GM10248 (cell line): ENCODE measurements at regions not wholly inside any gene's neighbourhood (a gene's known extent, or its start where the extent isn't known, plus 50 kb on each side); places are given as distances from the start of the nearest gene placed in this dataset.

Experiments used
- CTCF ChIA-PET: fragments of 300-600 bp; sonication (Branson Sonifier 250); formaldehyde crosslinking; extraction: SDS; loops from one replicate; lab custom pipeline; 2021; ENCODE audit warnings: antibody characterized with exemption; lab: Yijun Ruan, JAX
- POLR2A ChIA-PET: fragments of 350-650 bp; sonication (Branson Sonifier 250); formaldehyde crosslinking; extraction: SDS; loops from one replicate; lab custom pipeline; 2020; ENCODE audit warnings: antibody characterized with exemption; lab: Yijun Ruan, JAX
- DNase-seq: peaks from one replicate; pipeline ENCODE4 v3.0.0; 2012; ENCODE audit errors: extremely low spot score
- CTCF ChIP-seq: IDR thresholded peaks from 2 replicates; pipeline ENCODE4 v1.5.1; 2012; ENCODE audit warnings: mild to moderate bottlenecking, low read depth; ENCODE audit errors: extremely low read depth, missing control alignments, control extremely low read depth

GRCh38 chr1:214840356-214840755 lies 237.4 kb downstream of the CENPF start:
- no peak for DNase-seq
- no peak for TF ChIP-seq CTCF
- ChIA-PET CTCF (interaction anchor here (1.6 kb wide), 1 partner anchor 10 kb away, joined by 5 read pairs; no protein-coding TSS in a partner anchor), POLR2A (no interaction called here)

GRCh38 chr1:214842856-214843255 lies 239.7 kb upstream of the KCNK2 start:
- ChIA-PET POLR2A (no interaction called here), CTCF (no interaction called here)
- no peak for DNase-seq
- TF ChIP-seq CTCF: no peak

- POLR2A ChIA-PET: no interaction called here
- no peak for DNase-seq
- TF ChIP-seq CTCF: no peak
- CTCF ChIA-PET: interaction anchor here (0.6 kb wide), 1 partner anchor 10 kb away, joined by 3 read pairs; no protein-coding TSS in a partner anchor
These were observed 239.3 kb upstream of the KCNK2 start for GRCh38 chr1:214843281-214843680.

GRCh38 chr1:214844319-214844718 lies 238.2 kb upstream of the KCNK2 start:
- CTCF ChIA-PET: no interaction called here
- no peak for DNase-seq
- TF ChIP-seq CTCF: no peak
- POLR2A ChIA-PET: no interaction called here

GRCh38 chr1:214846276-214846675 lies 236.3 kb upstream of the KCNK2 start:
- TF ChIP-seq CTCF: no peak
- ChIA-PET POLR2A (no interaction called here), CTCF (no interaction called here)

GRCh38 chr1:214847071-214847810 lies 235.3 kb upstream of the KCNK2 start:
- POLR2A ChIA-PET: no interaction called here
- TF ChIP-seq CTCF: no peak
- CTCF ChIA-PET: interaction anchor here (1.2 kb wide), 1 partner anchor 22 kb away, joined by 3 read pairs; no protein-coding TSS in a partner anchor
- DNase-seq: no peak

More at GRCh38 chr1:214846276-214846675, 236.3 kb upstream of the KCNK2 start:
- no peak for DNase-seq
